Fibroblast of skin of left quadriceps (primary cell): ENCODE measurements at regions not wholly inside any gene's neighbourhood (a gene's known extent, or its start where the extent isn't known, plus 50 kb on each side); places are given as distances from the start of the nearest gene placed in this dataset.
"Not testable (repeated sequence)": the region's sequence is repeated elsewhere in the genome, so short reads cannot be mapped to it uniquely, and the experiment has no call there.

Experiments used
- DNase-seq, 2 experiments: peaks; one replicate each; pipeline ENCODE4 v3.0.0-alpha.2; 2013; ENCODE audit warnings: low read depth in 2 of 2

DNA sequence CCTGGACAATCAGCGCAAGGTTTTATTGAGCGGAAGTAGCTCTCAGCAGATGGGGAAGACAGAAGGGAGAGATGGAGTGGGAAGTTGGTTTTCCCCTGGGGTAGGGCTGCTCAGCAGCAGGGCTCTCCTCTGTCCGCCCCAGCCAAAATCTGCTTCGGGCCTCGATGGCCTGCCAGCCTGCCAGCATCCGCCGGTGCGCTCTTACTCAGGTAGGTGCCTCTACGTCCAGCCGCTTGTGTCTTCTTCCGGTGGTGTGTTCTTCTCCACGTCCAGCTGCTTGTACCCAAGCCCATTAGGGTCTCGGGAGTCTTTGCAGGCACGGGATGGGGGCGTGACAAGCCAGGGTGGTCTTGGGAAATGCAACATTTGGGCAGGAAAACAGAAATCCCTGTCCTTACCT, 1340.0 kb upstream of the MAP3K7 start:
- no peak for DNase-seq

DNA sequence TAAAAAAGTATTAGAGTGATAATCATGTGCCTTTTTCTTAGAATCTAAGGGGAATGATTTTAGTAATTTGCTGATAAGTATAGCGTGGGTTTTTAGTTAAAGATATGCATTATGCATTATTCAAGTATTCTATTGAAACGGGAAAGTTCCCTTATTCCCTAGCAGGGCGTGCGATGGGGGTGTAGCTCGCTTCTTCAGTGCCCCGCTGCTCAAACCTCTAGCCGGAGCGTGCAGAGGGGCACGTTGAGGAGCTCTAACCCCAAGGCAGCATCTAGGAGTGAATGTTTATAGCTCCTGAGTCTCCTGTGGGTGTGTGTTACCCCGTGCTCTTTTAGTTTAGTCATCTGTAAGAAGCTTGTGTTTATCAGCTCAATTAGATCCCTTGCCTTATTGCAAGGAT, 1339.5 kb upstream of the MAP3K7 start:
- DNase-seq, result no peak

DNA sequence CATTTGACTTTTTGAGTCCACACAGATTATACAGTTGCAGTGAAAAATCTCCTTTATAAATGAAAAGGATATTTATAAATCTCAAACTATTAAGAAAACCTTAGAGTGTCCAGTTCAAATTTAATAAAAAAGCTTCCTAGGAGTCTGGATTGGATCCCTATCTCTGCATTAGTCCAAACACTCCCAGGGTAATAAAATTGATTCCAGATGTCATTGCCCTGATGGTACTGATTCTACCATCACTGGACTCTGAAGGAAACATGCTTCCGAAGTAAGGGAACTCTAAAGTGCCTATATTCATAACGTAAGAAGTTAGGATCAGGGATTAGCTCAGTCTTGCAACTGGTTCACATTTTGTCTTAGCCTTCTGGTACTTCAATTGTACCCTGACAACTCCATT, 1325.1 kb upstream of the MAP3K7 start:
- no peak for DNase-seq

DNA sequence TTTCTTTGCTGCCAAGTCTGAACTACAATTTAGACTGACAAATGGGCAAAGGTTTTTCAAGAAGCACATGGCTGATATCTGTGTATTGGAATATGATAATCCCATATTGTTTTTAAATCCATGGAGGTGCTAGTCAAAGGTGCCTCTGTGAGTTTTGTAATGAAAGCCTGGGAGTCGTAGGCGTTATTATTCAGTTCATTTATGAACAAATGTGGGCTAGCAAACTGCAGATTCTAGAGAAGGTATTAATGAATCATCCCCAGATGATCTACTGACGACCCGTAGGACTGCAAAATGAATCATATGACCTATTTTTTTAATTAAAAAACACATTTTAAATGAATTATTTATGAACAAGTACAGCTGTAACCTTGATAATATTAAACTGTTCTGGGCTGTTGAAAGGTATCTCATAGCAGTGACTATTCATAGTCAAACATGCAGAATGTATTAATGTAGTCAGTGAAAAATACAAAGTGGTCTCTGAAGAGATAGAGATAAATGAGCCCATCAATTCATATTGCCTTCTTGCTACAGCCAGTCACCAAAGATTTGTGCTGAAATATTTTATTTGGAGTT, 1317.8 kb upstream of the MAP3K7 start:
- no peak for DNase-seq

DNA sequence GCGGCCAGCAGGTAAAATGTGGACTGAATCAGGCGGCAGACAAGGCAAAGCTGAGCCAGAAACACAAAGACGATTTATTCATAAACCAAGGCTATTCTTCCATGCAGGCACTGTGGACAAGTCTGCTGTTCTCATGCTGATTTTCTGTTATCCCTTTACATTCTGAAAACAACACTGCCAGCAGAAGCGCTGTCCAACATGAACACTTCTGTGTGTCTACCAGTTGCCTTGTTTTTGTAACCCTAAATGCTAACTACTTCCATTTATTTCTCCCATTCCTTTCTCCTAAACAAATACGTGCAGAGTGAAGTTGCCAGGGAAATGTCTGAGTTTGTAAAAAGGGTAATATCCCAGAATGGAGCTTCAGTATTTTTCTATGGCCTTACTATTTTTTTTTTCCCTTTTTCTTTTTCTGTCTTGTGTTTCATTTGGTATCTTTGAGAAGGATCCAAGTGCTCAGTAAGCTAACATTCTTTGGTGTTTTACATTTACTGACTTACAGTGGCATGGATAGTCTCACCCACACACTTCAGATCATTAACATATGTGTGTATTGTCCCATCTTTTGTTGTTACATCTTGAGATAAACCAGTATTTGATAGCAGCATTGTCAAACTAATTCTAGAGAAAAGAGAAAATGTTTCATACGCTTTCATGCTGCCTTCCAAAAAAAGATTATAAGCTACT, 1308.9 kb upstream of the MAP3K7 start:
- DNase-seq, result no peak

DNA sequence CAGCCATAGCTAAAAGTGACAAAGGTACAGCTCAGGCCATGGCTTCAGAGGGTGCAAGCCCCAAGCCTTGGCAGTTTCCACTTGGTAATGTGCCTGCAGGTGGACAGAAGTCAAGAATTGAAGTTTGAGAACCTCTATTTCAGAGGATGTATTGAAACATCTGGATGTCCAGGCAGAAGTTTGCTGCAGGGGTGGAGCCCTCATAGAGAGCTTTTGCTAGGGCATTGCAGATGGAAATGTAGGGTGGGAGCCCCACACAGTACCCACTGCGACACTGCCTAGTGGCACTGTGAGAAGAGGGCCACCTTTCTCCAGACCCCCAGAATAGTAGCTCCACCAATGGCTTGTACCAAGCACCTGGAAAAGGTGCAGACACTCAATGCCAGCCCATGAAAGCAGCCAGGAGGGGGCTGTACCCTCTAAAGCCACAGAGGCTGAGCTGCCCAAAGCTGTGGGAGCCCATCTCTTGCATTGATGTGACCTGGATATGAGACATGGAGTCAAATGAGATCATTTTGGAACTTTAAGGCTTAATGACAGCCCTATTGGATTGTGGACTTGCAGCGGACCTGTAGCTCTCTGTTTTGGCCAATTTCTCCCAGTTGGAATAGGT, 1299.4 kb upstream of the MAP3K7 start:
- no peak for DNase-seq

DNA sequence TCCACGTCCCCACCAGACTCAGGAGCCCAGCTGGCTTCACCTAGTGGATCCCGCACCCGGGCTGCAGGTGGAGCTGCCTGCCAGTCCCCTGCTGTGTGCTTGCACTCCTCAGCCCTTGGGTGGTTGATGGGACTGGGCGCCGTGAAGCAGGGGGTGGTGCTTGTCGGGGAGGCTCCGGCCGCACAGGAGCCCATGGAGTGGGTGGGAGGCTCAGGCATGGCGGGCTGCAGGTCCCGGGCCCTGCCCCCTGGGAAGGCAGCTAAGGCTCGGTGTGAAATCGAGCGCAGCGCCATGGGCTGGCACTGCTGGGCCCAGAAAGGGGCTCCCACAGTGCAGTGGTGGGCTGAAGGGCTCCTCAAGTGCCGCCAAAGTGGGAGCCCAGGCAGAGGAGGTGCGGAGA, 1294.9 kb upstream of the MAP3K7 start:
- not testable (repeated sequence) for DNase-seq

DNA sequence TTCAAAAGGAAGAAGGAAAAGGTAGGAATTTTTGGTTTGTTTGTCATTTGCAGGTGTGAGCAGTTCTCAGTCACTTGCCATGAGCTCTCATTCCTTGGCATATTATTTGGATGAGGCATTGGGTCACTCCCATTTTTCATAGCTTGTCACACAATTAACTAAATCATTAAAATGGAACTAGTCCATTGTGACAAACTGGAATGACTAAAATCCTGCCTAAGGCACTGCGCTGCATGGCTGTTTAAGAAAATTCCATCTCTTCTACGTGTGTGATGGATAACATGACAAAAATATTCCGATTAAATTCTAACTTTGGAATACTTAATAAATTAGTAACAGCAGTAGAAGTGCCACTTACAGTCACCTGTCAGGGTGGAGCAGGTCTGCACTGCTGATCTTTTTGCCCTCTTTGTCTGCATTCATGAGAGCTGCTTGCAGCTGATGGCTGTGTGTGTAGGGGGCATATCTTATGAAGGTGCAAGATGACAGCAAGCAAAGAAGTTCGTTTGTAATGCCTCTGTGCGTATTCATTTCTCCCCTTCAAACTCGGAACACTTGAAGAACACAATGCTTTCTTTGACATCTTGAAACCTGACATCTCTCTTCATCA, 1292.6 kb upstream of the MAP3K7 start:
- DNase-seq, result no peak

DNA sequence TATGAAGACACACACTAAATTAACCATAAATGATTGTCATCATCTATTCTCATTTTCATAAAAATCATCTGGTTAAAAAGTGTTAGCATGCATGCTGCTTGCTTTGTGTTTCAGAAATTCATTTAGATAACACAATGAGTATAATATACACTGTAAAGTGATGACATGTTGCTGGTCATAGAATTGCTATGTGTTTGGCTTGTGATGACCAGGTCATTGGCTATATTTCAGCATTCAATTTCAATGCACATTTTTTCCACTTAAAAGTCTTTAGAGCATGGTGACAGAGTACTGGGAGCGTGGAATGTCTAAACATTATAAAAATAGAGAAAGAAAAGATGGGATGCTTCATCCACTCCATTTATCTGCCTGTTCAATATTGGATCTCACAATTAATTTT, 1291.1 kb upstream of the MAP3K7 start:
- DNase-seq, result no peak

DNA sequence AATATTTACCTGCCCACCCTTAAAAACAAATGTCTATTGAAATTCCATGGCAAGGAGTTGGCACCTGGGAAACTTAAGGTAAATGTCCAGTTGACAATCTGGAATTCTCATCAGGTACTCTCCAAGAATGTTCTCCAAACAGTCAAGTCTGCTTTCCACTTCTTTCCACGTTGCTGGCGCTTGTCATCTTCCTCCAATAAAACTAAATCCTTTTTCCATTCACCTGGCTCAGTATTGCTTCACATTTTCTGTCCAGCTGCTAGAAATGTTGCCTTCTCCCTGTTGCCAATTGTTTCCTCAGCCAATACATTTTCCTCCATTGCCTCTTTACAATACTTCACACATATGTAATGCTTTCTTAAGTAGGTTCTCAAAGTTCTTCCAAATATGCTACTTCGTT, 1288.1 kb upstream of the MAP3K7 start:
- no peak for DNase-seq

DNA sequence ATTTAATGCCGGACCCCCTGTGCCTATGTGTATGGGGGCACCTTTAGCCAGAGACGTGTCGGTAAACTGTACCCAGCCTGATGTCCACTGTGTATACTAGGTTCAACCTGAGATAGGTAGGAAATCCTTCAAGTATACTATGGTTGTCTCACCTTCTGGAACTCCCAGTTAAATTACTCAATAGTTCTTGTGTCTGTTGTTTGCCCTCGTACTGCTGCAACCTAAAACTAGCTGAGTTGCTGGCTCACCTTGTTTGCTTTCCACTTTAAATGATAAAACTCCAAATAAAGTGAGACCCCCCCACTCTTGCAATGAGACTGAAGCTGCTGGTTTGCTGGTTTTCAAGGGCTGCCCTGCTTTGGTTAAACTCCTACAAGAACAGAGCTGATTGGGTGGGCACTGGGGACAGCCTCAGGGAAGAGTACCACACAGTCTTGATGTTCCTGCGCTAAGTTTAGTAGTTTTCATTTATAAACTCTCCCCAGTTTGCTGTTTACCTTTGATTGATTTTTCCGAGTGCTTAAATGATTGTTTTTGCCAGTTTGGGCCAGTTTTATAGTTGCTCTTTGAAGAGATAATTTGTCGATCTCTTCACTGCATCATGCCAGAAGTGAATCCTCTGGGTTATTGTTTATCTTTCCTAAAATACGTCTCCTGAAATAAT, 1281.8 kb upstream of the MAP3K7 start:
- DNase-seq, result no peak

DNA sequence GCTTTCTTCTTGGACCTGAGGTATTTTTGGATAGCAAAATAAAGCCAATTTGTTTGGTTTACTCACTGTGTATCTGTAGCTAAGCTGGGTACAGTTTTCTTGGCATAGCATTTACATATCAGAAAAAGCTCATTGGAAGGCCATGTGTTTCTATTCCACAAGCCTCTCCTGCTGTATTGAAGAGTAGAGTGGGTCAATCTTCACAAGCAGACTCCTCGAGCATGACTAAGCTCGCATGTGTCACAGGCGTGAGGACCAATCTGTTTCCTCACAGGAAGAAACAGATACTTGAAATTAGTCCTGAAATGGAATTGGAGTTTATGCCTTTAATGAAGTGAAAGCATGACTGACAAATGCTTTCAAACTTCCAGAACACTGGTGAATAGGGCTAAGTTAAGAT, 1279.0 kb upstream of the MAP3K7 start:
- no peak for DNase-seq

DNA sequence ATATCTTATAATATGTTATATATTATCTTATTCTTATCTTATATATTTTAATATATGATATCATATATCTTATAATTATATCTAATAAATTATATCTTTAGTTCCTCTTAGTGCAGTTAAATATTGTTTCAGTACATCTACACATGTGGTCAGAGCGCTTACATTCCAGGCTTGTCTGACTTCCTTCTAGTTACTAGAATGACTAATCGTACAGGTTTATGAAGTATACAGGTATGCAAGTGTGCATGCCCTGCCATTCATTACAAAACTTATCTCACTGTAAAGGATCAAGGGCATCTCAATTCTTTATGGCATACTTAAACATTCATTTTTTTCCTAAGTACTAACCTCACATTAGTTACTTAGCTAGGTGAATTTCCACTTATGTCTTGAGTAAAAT, 1278.0 kb upstream of the MAP3K7 start:
- DNase-seq, result no peak

DNA sequence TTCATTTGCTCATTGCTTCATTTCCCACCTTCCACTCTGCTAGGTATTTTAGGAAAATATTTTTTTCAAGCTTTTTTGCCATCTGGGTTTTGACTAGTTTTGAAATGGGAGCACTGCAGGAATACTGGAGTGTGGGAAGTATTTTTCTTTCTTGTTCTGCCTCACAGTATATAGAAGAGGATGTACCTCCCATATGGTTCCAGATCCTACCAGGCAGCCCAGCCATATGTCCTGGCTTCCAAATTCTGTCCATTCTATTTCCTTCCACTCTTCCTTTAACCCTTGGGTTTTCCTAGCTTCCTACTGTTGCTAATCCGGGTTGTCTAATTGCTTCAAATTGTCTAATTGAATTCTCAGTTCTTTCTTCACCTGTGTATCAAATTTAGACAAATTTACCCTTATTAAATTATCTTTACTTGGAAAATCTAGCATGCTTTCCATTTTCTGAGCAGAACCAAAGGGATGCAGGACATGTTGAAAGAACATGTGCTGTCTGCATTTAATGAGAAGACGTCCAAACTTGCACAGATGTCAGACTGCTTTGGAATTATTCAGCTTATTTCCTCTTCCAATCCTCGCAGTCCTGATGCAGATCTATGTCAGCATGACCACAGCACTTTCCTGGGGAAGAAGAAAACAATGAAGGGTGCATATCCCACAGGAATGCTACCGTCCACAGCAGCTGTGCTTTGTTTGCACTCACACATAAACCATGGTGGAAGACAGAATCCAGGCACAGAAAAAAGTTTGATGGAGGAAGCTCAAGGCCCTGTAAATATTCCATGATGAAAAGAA, 1273.9 kb upstream of the MAP3K7 start:
- DNase-seq, result peak; percentile 13 to 14

DNA sequence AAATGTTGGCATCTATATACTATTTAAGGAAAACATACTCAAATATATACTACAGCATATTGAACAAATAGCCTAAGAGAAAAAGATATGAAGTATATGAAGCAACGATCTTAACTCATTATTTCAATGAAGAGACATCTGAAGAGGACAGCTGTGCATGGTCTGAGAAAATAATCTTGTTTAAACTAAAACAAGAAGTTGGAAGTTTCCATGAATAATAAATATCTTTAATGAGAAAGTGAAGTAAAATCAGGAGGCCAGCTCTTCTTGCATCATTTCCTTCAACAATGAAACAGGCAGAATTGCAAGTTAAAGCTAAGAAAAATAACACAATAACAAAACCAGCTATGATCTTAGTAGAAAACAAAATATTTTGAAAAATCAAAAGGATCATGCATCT, 1265.4 kb upstream of the MAP3K7 start:
- DNase-seq, result no peak

DNA sequence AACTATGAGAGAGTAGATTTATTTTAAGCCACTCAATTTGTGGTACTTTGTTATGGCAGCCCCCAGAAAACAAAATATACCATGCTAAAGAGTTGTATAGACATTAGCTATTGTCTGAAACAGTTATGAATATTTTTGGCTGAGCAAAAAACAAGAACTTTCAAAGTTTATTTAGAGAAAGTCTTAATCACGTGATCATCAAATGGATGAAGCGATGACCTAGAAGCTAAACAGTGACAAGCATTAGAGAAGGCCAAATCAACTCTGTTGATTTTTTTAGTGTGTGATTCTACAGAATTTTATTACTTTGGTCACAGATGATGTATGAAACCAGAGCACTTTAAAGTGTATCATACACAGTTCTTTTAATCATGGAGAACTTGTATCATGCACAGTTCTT, 1247.9 kb upstream of the MAP3K7 start:
- no peak for DNase-seq

DNA sequence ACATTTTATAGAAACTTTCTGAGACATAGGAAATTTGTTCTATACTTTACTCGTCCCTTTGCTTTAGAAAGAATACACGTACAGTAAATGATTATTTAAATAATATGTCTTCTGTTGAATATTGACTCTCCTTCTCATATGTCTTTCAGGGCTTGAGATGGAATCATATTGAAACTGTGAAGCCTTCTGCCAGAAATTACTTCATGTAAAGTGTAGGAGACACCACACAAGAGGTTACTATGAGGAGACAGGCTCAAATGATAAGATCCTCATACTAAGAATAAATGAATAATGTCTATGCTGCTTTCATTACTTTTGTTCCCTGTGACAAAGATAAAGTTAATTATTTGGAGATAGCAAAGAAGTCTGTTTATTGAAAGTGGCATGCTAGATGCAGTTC, 1240.3 kb upstream of the MAP3K7 start:
- no peak for DNase-seq

DNA sequence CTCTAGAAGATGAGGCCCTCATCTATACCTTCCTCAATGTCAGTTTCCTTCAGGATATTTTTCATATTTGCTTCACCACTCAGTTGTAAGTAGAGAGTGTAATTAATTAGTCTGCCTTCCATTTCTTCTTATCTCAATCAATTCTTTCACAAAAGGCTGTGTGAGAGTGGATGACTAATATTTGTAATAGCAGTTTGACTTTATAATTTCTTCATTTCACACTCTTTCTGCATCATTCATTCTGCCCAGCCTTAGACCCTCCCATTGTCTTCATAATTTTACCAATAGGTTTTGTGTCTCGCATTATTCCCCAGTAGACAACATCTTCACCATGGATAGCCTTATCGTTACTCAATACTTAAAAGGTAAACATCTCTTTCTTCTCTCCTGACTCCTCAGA, 1239.3 kb upstream of the MAP3K7 start:
- no peak for DNase-seq

DNA sequence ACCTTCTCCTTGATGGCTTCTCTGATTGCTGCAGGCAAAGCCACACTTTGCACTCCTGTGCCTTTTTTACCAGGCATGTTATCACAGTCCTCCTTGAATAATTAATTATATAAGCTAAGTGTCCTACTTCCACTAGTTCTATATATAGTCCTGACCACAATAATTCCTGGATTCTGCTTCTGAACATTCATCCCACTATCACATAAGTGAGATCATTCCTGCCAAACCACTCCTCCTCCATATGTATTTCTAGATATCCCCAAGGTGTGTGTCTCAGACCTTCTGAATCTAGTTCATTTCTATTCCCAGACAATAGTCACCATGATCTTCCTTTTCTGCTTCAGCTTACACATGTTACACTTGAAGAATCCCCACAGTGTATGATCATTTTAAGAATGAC, 1237.5 kb upstream of the MAP3K7 start:
- DNase-seq, result peak in 1 of 2 experiments; percentile 24

DNA sequence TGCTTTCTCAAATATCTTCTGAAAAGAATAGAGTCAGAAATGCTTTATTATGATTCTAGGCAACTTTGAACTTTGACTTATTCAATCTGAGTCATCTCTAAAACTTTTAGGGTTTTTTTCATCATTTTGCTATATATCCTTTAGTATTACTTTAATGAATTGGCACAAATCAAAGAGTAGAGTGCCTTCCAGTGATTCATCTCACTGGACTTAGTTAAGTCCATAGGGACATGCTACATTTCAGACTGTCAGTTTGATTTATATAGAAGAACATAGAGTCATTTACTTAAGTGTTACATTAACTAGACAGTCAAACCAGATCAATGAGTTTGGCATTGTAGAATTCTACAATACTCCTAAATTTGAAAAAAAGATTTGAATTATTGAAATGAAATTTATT, 1235.7 kb upstream of the MAP3K7 start:
- no peak for DNase-seq

DNA sequence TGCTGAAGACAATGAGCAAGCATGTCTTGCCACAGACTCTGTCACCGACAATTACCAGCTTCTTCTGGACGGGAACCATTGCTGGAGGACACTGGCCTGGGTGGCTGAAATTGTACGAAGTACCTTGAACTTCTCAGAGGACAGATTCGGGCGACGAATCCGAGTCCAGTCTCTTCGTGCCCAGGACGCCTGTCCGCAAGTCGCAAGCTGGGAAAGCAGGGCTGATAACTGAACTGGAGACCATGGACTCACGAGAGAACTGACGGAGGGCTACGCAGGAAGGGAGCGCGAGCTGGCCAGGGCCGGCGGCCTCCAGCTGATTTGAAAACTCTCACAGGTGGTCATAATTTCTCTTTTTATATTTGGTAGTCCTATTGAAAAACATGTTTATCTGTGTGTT, 1229.5 kb upstream of the MAP3K7 start:
- no peak for DNase-seq

DNA sequence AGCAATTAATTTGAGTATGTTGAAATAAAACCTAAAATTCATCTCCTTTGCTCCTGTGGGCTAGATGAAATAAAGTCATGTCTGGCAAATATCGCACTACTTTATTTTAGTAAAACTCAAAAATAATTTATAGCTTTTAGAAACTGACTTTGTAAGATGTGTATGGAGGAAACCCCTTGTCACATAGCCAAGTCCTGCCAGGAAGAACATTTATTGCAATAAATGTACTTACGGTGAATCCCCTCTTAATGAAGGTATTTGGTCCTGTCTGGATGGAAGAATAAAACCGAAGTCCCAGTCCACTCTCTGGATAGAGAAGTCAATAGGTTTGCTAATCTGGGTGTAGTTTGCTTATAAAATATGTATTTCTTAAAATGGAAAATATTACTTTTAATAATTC, 1226.8 kb upstream of the MAP3K7 start:
- no peak for DNase-seq
